ENCODE measurements at regions not wholly inside any gene's neighbourhood (a gene's known extent, or its start where the extent isn't known, plus 50 kb on each side); places are given as distances from the start of the nearest gene placed in this dataset.
"Not testable (repeated sequence)": the region's sequence is repeated elsewhere in the genome, so short reads cannot be mapped to it uniquely, and the experiment has no call there.

DNA sequence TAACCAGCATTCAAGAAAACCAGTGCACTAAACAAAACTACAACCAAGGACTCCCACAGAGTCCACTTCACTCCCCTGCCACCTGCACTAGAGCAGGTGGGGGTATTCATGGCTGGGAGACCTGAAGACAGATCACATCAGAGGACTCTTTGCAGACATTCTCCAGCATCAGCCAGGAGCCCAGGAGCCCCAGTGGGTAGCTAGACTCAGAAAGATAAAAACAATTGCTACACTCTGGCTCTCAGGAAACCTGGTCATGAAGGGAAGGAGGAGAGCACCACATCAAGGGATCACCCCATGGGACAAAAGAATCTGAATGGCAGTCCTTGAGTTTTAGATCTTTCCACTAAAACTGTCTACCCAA, 472.1 kb downstream of the PLPP3 start:
- DNase-seq (ENCODE audit: low spot score), result no peak

DNA sequence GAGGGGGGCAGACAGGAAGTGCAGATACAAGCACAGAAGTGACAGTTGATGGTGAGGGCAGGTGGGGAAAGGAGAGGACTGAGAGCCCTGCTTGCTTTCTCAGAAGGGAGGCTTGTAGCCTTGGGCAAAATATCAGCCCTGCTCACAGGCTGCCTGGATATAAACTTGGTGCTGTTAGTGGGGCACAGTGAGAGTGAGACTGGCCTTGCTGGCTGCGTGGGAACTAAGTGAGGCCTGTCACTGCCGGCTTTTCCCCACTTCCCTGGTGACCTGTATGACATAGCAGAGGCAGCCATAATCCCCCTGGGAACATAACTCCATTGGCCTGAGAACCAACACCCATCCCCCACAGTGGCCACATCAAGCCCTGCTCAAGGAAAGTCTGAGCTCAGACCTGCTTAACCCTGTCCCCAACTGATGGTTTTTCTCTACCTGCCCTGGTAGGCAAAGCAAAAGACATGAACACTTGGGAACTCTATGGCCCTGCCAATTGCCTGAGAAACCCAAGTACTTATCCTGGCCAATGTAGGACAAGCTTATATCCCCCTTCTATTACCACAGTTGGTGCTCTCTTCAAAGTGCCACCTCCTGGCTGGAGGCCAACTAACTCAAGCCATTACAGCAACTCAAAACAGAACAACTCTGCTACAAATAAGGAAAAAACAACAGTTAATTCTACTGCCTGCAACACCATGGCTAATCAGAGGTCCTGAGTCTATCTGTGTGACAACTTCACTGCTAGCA, 472.7 kb downstream of the PLPP3 start:
- no peak for DNase-seq (ENCODE audit: low spot score)

DNA sequence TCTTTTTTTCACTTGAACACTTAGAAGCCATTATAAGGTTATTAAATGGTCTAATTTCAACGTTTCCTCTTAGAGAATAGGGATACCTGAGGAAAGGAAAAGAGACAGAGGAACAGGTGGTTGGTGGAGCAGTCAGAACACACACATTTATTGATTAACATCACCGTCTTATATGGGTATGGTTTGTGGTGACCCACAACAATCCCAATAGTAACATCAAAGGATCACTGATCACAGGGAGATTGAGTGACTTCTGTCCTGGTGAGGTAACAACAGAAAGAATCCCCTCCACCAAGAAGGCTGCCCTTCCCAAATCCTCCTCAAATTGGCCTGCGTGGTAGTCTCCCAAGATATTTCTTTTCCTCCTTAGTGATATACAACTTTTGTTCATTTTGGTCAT, 474.0 kb downstream of the PLPP3 start:
- no peak for DNase-seq (ENCODE audit: low spot score)

DNA sequence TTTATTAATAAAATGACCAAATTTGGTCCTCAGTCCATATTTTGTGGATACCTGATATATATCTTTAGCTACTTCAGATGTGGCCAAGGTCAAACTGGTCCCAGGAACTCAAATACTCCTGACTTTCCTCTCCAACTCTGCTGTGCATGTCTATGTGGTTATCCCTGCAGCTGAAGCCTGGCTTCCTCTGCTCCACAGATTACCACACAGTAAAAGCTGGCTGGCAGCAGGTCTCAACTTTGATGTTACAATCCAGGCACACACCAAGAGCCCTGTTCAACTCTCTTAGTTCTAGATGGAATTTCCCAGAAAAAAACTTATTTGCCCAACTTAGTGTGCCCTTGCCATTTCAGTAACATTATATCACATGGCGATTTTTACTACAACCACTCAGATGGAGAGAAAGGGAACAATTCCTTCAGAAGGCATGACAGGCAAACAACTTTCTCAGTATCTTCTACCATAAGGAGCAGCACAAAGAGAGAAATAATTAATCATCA, 479.5 kb downstream of the PLPP3 start:
- DNase-seq (ENCODE audit: low spot score), result no peak

DNA sequence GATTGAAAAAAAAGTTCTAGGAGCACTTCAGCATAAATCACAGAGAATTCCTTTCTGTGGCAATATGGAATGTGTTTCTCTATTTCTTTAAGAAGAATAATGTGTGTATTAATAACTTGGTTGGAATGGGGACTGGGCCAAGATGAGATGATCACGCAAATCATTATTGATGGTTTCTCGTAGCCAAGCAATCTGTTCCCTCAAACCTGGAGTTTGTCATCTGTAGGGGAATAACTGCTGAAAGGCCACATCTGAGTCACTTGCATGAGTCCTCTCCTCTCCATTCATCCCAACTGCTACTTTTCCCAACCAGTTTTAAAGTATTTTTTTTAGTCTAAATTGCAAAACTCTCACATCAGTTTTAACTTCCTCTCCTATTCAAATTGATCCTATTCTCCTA, 480.4 kb downstream of the PLPP3 start:
- DNase-seq (ENCODE audit: low spot score), result no peak

DNA sequence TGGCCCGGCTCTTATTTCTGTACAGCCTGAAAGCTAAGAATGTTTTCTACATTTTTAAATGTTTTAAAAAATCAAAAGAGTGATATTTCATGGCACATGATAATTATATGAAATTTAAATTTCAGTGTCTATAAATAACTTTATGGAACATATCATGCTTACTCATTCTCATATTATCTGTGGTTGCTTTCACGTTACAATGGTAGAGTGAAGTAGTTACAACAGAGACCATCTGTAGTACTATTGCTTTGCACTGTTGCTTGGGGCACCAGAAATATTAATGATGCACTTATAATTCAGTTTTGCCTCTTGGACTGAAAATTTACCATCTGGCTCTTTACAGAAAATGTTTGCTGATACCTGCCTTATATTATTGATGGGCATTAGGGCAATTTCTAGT, 481.6 kb downstream of the PLPP3 start:
- no peak for DNase-seq (ENCODE audit: low spot score)

DNA sequence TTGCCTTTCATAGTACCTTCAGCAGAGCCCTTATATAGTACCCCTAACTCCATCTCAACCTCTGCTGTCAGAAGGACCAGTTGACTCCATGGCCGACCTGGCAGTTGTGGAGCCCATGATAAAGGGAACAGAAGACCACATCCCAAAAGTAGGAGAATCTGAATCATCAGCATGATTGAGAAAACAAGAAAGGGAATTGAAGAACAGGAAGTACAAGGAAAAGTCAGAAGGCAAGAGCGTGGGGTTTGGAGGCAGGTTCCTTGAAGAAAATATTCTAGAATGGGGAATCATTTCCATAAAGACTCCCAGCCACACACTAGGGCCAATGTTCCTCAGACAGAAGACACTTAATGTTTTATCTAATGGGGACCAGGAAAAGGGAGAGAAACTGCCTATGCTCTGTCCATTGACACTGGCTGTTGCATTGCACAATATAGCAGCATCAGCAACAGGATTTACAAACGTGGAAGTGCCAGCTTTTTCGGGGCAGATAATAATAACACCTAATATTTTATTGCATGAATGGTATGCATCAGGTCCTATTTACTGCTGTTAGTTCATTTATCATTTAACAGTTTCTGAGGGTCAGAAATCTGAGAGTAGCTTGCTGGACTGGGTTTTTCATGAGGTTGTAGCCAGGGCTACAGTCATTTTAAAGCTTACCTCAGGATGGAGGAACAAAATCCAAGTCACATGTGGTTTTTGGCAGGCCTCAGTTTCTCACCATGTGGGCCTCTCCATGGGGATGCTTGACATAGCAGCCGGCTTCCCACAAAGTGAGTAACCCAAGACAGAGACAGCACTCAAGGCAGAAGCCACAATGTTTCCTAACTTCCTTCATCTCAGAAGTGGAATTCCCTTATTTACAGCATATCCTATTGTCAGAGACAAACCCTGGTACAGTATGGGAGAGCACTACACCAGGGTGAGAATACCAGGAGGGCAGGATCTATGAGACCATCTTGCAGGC, 483.4 kb downstream of the PLPP3 start:
- no peak for DNase-seq (ENCODE audit: low spot score)

DNA sequence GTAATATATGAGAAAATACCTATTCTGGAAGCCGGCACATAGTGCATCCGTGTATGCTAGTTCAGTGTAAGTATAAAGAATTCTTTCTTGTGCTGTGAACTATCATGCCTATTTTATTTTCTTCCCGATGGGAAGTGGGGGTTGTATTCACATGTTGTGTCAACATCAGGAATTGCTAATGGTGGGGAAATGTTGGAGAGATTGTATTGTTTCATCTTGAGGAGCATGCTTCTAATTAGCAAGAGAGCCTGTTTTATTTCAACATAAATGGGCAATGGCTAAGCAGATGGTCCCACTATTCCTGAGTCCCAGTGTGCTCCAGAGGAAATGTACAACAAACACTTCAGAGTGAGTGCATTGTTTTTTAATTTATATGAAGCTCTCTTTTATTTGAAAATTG, 485.2 kb downstream of the PLPP3 start:
- DNase-seq (ENCODE audit: low spot score), result no peak

DNA sequence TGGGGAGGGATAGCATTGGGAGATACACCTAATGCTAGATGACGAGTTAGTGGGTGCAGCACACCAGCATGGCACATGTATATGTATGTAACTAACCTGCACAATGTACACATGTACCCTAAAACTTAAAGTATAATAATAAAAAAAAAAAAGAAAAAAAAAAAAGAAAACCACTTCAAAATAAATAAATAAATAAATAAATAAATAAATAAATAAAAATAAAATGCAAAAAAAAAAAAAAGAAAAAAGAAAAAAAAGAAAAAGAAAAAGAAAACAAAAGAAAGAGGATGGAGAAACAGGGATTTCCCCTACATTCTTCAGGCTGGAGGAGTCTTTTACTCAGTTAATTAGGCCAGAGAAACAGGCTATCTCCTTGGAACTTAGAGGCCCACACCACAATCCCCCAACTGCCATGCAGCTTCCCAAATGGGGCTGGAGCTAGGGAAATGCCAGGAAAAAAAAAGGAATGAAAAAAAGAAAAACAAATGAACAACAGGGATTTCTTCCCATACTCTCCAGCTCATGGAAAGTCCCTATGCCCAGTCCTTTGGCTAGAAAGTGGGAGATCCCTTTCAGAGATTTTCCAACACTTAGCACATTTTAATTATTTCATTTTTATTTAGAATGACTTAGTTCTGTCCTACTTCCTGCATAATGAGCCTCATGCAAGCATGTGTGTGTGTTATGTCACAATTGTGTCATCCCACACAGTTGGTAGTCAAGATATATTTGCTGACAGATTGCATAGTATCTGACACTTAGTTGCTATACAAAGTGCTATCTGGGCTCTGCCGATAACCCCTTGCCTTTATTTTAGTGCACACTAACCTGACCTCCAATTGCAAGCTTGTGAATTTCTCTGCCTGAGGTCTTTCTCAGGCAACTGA, 486.4 kb downstream of the PLPP3 start:
- DNase-seq (ENCODE audit: low spot score), result no peak

DNA sequence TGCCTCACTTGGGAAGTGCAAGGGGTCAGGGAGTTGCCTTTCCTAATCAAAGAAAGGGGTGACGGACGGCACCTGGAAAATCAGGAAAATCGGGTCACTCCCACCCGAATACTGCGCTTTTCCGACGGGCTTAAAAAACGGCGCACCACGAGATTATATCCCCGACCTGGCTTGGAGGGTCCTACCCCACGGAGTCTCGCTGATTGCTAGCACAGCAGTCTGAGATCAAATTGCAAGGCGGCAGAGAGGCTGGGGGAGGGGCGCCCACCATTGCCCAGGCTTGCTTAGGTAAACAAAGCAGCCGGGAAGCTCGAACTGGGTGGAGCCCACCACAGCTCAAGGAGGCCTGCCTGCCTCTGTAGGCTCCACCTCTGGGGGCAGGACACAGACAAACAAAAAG, 489.5 kb downstream of the PLPP3 start:
- not testable (repeated sequence) for DNase-seq (ENCODE audit: low spot score)

DNA sequence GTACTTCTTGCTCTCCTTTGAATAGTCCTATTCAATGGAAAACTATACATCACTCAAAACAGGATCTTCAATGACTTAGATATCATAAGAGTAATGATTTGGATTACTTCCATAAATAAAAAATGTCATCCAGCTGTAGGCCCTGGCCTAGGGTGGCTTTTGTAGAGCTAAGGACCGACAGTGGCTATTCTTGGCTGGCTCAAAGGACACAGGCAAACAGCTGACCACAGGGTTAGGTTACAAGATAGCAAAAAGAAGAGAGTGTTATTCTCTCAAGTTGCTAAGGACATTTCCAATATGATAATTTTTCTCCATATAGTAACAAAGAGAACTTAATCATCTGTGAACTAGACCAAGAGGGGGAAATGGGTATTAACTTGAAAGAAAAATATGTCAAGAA, 495.1 kb downstream of the PLPP3 start:
- no peak for DNase-seq (ENCODE audit: low spot score)

DNA sequence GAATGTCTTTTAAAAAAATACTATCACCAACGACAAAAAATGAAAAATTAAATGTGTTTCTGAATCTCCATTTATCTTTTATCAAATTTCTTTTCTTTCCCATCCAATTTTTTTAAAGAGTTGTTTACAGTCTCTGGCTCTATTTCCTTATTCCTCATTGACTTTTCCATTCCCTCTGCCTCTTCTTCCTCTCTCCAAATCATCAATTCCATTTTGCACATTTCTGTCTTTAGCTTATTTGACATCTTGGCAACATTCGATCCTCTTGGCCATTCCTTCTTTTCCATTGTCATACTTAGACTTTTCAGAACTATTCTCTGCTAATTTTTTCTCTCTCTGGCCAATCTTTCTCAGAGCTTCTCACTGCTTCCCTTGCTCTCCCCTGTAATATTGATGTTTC, 497.6 kb downstream of the PLPP3 start:
- no peak for DNase-seq (ENCODE audit: low spot score)

DNA sequence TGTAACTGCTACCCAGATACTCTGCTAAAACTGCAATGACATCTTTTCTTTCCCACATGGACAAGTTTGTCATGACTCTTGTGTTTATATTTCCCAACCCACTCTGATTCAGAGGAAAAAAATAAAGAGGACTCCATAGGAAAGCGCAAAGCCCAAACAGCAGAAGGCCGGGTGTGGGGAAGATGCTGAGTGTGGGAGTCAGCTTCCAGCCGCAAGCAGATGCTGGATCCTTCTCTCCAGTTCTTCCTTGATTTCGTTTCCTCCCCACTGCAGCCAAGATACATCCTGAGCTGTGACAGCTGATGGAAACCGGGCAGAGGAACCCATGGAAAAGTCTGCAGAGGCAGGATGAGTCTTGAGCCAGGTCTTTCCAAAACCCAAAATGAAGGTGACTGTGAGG, 498.2 kb downstream of the PLPP3 start:
- DNase-seq (ENCODE audit: low spot score), result no peak

DNA sequence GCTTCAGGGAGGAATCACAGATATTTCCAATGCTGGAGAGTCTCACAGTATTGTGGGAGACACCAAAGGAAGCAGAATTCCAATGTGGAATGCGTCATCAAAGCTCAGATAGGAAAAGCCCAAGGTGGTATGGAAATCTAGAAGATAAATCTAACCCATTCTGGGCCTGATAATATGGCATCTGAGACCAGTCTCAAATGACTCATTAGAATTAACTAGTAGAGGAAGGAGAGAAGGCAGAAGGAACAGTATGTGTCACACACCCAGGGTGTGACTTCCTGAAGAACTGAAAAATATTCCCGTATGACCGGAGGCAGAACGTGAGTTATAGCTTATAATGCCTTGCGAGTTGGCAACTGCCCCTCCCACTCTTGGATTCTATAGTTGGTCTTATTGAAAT, 499.2 kb downstream of the PLPP3 start:
- DNase-seq (ENCODE audit: low spot score), result peak; percentile 4

DNA sequence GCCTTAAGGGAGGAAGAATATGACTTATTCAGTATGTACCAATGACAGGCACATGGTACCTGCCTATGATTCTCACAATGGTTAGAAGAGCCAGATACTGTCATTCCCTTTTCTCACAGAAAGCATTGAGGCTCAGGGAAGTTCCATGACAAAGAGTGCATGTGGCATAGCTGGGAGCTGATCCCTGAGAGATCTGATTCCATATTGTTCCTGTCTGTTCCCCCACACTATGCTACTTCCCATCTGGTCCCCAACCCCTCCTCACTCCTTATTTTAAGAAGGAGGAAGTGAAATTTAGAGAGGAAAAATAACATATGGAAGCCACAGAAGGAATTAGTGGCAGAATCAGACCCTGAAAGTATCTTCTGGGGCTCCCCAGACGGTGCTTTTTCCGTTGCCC, 500.0 kb downstream of the PLPP3 start:
- DNase-seq (ENCODE audit: low spot score), result no peak

DNA sequence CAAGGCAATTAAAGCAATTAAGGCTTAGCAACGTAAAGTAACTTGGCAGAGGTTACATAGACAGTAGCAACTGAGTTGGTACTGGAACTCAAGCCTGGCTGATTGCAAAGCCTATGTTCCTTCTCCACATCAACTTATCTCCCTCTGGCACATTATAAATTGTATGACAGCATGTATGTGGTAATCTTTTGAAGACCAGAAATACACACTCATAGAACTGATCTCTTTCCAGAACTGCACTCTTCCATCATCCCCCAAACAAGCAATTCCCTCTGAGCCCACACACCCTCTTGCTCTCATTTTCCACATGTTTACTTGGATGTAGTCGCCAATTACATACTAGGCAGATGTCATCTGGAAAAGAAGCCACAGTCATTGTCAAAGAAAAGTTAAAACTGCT, 502.2 kb downstream of the PLPP3 start:
- no peak for DNase-seq (ENCODE audit: low spot score)

DNA sequence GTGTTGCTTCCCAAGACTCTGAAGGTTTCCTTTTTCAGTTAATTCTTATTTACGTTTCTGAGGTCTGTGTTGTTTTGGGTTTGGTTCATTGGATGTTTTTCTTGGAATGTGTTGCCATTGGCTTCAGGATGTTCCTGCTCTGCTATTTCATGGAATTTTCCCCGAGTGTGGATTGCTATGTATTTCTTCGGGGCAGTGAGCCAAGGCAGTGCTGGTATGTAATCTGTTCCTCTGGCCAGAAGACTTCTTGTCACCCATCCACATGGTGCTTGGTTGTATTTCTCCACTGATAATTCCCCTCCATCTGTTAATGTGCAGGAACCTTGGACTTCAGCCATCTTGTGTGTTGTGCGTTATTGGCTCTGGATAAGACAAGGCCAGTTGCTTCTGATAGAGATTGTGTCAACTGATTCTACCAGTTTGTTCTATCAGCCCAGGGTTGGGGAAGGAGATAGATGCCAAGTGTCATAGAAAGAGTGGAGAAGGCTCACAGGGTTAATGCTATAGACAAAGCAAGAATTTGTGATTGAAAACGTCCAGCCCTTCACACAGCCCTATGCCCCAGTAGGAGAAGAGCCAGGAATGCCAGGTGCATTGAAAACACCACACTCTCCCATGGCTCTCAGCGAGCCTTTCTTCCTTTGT, 505.2 kb downstream of the PLPP3 start:
- no peak for DNase-seq (ENCODE audit: low spot score)

DNA sequence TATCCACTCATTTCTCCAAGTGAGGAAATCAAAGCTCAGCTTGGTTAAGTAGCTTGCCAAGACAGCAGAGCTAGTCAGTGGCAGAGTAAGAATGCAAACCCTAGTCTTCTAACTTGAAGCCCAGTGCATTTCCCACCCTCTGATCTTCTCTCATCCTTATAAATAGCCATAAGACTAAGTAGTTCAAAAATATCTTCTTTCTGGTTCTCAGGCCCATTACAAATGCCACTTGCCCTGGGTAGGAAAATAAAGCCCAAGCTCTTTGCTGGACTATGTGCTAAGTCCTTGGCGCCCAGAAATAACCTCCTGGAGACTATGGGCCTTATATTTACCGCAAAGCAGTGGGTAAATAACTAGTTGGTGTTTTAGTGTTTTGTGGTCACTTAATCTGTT, 505.8 kb downstream of the PLPP3 start:
- DNase-seq (ENCODE audit: low spot score), result no peak

DNA sequence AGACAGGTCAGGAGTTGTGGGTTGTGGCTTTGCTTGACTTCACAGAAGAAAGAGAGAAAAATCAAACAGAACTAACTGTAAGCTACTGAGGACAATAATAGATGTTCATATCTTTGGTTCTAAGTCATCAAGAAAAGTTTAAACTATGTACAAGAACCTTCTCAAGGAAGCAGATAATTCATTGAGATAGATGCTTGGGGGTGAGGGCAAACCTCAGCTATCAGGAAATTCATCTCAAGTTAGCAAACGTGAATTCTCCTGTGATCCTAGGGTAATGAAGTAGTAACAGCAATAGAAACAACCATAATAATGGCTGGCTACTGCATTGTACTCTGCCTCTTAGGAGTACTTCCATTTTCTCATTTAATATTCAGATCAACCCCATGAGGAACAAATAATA, 506.2 kb downstream of the PLPP3 start:
- DNase-seq (ENCODE audit: low spot score), result no peak

DNA sequence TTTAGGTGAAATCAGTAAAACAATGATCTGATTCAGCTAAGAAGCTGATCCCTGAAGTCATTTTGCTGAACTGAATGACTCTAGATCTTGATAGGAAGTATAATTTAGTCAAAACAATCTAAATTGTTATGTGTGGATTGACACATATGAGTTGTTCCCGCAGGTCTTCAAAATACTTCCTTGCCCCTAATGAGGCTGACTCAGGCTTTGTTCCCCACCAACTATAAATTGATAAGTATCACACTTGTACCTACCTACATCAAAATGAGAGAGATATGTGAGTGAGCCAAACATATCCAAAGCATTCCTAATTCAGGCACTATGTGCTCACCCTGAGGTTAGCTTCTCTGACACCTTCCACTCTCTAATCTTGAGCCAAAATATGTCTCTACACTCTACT, 507.1 kb downstream of the PLPP3 start:
- no peak for DNase-seq (ENCODE audit: low spot score)

DNA sequence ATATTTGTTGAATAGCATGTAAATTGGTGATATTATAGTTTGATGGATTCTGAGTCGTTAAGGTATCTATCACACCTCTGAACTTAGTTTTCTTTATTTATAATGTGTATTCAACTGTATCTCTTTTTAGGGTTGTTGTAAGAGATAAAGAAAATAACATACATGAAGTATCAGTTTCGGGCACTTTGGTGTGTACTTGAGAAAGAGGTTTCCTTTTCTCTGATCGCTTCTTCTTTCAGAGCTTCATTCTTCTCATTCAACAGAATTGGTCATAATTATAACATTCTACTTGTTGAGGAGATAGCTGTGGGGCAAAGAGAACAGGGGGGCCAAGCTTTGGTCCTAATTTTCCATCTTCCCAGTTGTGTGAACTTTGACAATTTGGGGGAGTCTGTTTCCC, 508.0 kb downstream of the PLPP3 start:
- no peak for DNase-seq (ENCODE audit: low spot score)

DNA sequence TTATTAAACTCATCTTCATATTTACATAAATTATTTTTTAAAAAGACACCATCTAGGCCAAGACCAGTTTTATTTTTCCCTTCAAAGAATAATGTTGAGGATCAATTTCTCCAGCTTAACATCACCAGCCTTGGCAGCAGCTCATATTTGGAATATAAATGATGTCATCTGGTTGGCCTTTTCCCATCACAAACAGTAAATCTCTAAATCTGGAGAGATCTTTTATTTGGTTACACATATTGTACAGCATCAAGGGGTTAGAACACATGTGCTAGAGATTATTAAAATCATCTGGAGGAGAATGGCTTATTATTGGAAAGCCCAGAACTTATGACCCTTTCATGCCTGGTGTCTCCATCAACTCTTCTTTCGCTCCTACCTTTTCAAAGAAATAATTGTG, 508.8 kb downstream of the PLPP3 start:
- no peak for DNase-seq (ENCODE audit: low spot score)

All from SW480 (cell line).